Neural cell (in vitro differentiated cells): ENCODE measurements at regions not wholly inside any gene's neighbourhood (a gene's known extent, or its start where the extent isn't known, plus 50 kb on each side); places are given as distances from the start of the nearest gene placed in this dataset.

Source experiments
- H2AFZ ChIP-seq: fragments of 200-600, 300-800 bp; sonication (generic), shearing (Covaris generic); 2 replicates; pipeline ENCODE4 v1.6.0; 2014; ENCODE audit warnings: low read depth, mild to moderate bottlenecking, antibody characterized with exemption, low read length, moderate library complexity
- H3F3A ChIP-seq: fragments of 200-600 bp; shearing (Covaris generic); 2 replicates; pipeline ENCODE4 v1.6.1; 2016; ENCODE audit warnings: mild to moderate bottlenecking, moderate library complexity, mixed read lengths, antibody characterized with exemption, low read length; ENCODE audit not compliant: insufficient read depth, poor library complexity, severe bottlenecking
- H3K27ac ChIP-seq: fragments of 200-600, 300-800 bp; sonication (generic), shearing (Covaris generic); 2 replicates; pipeline ENCODE4 v1.5.1; 2014; ENCODE audit warnings: mild to moderate bottlenecking, low read length, moderate library complexity
- H3K27me3 ChIP-seq: fragments of 300-800, 200-600 bp; sonication (generic), shearing (Covaris generic); 2 replicates; pipeline ENCODE4 v1.6.0; 2014; ENCODE audit warnings: mild to moderate bottlenecking, low read depth, low read length, moderate library complexity; ENCODE audit not compliant: insufficient read depth
- H3K36me3 ChIP-seq: fragments of 300-800, 200-600 bp; sonication (generic), shearing (Covaris generic); 2 replicates; pipeline ENCODE4 v1.5.1; 2014; ENCODE audit warnings: mild to moderate bottlenecking, antibody characterized with exemption, low read length, moderate library complexity; ENCODE audit not compliant: insufficient read depth
- H3K4me2 ChIP-seq: fragments of 300-800, 200-600 bp; sonication (generic), shearing (Covaris generic); 2 replicates; pipeline ENCODE4 v1.6.0; 2014; ENCODE audit warnings: mild to moderate bottlenecking, low read length
- H3K4me3 ChIP-seq: fragments of 300-800, 200-600 bp; sonication (generic), shearing (Covaris generic); 2 replicates; pipeline ENCODE4 v1.5.1; 2014; ENCODE audit warnings: mild to moderate bottlenecking, low read length, moderate library complexity
- H3K79me2 ChIP-seq: fragments of 200-600 bp; shearing (Covaris generic); replicated peaks from 2 replicates; pipeline ENCODE4 v1.6.0; 2014; ENCODE audit warnings: mild to moderate bottlenecking, low read length, moderate library complexity; ENCODE audit not compliant: insufficient read depth
- H3K9ac ChIP-seq: fragments of 300-800, 200-600 bp; sonication (generic), shearing (Covaris generic); 2 replicates; pipeline ENCODE4 v1.6.1; 2016; ENCODE audit warnings: mild to moderate bottlenecking, low read length, mixed read lengths
- H3K9me2 ChIP-seq: fragments of 200-600 bp; shearing (Covaris generic); 2 replicates; pipeline ENCODE4 v1.6.1; 2016; ENCODE audit warnings: mild to moderate bottlenecking, low read length, mixed read lengths; ENCODE audit not compliant: insufficient read depth
- H3K9me3 ChIP-seq: fragments of 200-600, 300-800 bp; sonication (generic), shearing (Covaris generic); 2 replicates; pipeline ENCODE4 v1.6.1; 2016; ENCODE audit warnings: mild to moderate bottlenecking, mixed run types, low read length, moderate library complexity, mixed read lengths
- H4K20me1 ChIP-seq: fragments of 200-600 bp; shearing (Covaris generic); 2 replicates; pipeline ENCODE4 v1.6.1; 2016; ENCODE audit warnings: mild to moderate bottlenecking, mixed run types; ENCODE audit not compliant: insufficient read depth
- EP300 ChIP-seq: fragments of 450-650 bp; conservative IDR thresholded peaks from 2 replicates; pipeline ENCODE4 v1.6.1; 2014; ENCODE audit warnings: antibody characterized with exemption, mild to moderate bottlenecking, moderate library complexity; ENCODE audit not compliant: poor library complexity, severe bottlenecking
- EZH2 ChIP-seq: fragments of 200-600, 300-800 bp; shearing (Covaris generic), sonication (generic); IDR thresholded peaks from 2 replicates; pipeline ENCODE4 v1.6.1; 2014; ENCODE audit warnings: antibody characterized with exemption, low read length, borderline replicate concordance, mild to moderate bottlenecking; ENCODE audit not compliant: insufficient read depth, poor library complexity, severe bottlenecking
- MXI1 ChIP-seq: fragments of 450-650 bp; conservative IDR thresholded peaks from 2 replicates; pipeline ENCODE4 v1.6.1; 2014; ENCODE audit warnings: antibody characterized with exemption, mild to moderate bottlenecking; ENCODE audit not compliant: poor library complexity, severe bottlenecking
- POLR2AphosphoS5 ChIP-seq: IDR thresholded peaks from 2 replicates; pipeline ENCODE4 v1.6.1; 2012
- RAD21 ChIP-seq: fragments of 450-650 bp; conservative IDR thresholded peaks from 2 replicates; pipeline ENCODE4 v1.6.1; 2014; ENCODE audit warnings: antibody characterized with exemption, mild to moderate bottlenecking, moderate library complexity
- SMC3 ChIP-seq: fragments of 450-650 bp; conservative IDR thresholded peaks from 2 replicates; pipeline ENCODE4 v1.6.1; 2014; ENCODE audit warnings: antibody characterized with exemption, mild to moderate bottlenecking, moderate library complexity; ENCODE audit not compliant: poor library complexity
- TAF1 ChIP-seq: IDR thresholded peaks from 2 replicates; pipeline ENCODE4 v1.6.1; 2012; ENCODE audit warnings: low read depth
- TF ChIP-seq, protein P1 (sequence below): fragments of 450-650 bp; IDR thresholded peaks from 2 replicates; pipeline ENCODE4 v1.5.1; 2014; ENCODE audit warnings: antibody characterized with exemption, mild to moderate bottlenecking, moderate library complexity; ENCODE audit not compliant: poor library complexity, severe bottlenecking
- TF ChIP-seq, protein P2 (sequence below): IDR thresholded peaks from 2 replicates; pipeline ENCODE4 v1.6.1; 2012; ENCODE audit warnings: borderline replicate concordance

DNA sequence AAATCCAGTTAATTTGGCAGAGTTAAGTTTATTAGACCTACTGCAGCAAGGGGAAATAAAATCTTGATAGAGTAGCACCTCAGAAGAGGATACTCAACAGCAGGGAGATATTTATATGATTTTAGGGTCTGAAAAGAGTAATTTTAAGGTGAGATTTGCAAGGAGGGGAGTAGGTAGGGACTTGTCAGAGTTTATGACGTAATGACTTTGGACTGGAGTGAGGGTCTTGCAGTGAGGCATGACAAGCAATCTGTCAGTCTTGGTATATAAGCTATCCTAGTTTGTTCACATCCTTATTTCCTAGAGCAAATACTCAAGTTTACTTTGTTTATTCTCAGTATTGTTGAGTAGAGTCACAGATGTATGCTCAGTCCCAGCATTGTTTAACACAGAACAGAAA is 722.6 kb downstream of the TLE4 start:
- H3K36me3 ChIP-seq: no peaks in the 10 kb centered on the region
- no peak for TF ChIP-seq EZH2
- TF ChIP-seq MXI1: no peak
- TF ChIP-seq SMC3: no peak
- TF ChIP-seq RAD21: no peak
- TF ChIP-seq TAF1: no peak
- TF ChIP-seq, protein P1, sequence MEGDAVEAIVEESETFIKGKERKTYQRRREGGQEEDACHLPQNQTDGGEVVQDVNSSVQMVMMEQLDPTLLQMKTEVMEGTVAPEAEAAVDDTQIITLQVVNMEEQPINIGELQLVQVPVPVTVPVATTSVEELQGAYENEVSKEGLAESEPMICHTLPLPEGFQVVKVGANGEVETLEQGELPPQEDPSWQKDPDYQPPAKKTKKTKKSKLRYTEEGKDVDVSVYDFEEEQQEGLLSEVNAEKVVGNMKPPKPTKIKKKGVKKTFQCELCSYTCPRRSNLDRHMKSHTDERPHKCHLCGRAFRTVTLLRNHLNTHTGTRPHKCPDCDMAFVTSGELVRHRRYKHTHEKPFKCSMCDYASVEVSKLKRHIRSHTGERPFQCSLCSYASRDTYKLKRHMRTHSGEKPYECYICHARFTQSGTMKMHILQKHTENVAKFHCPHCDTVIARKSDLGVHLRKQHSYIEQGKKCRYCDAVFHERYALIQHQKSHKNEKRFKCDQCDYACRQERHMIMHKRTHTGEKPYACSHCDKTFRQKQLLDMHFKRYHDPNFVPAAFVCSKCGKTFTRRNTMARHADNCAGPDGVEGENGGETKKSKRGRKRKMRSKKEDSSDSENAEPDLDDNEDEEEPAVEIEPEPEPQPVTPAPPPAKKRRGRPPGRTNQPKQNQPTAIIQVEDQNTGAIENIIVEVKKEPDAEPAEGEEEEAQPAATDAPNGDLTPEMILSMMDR: no peak
- TF ChIP-seq POLR2AphosphoS5: no peak
- TF ChIP-seq EP300: no peak
- TF ChIP-seq, protein P2, sequence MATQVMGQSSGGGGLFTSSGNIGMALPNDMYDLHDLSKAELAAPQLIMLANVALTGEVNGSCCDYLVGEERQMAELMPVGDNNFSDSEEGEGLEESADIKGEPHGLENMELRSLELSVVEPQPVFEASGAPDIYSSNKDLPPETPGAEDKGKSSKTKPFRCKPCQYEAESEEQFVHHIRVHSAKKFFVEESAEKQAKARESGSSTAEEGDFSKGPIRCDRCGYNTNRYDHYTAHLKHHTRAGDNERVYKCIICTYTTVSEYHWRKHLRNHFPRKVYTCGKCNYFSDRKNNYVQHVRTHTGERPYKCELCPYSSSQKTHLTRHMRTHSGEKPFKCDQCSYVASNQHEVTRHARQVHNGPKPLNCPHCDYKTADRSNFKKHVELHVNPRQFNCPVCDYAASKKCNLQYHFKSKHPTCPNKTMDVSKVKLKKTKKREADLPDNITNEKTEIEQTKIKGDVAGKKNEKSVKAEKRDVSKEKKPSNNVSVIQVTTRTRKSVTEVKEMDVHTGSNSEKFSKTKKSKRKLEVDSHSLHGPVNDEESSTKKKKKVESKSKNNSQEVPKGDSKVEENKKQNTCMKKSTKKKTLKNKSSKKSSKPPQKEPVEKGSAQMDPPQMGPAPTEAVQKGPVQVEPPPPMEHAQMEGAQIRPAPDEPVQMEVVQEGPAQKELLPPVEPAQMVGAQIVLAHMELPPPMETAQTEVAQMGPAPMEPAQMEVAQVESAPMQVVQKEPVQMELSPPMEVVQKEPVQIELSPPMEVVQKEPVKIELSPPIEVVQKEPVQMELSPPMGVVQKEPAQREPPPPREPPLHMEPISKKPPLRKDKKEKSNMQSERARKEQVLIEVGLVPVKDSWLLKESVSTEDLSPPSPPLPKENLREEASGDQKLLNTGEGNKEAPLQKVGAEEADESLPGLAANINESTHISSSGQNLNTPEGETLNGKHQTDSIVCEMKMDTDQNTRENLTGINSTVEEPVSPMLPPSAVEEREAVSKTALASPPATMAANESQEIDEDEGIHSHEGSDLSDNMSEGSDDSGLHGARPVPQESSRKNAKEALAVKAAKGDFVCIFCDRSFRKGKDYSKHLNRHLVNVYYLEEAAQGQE: no peak

DNA sequence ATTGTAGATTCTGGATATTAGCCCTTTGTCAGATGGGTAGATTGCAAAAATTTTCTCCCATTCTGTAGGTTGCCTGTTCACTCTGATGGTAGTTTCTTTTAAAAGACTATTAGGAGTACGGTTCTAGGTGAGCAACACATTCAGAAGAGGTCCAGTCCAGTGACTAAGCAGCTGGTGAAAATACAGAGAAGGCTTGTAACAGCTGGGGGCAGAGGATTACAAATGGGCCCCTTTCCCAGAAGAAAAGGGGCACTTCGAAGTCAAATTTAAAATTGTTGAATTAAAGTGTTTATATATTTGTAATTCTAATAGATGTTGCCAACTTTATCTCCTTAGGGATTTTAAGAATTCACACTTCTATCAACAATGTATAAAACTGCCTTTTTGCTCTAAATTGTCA is 720.5 kb downstream of the TLE4 start:
- H3K36me3 ChIP-seq: no peaks in the 10 kb centered on the region
- no peak overlapping the region for H2AFZ ChIP-seq
- no peak for TF ChIP-seq POLR2AphosphoS5
- no peak for TF ChIP-seq SMC3
- TF ChIP-seq EP300: no peak
- no peak for TF ChIP-seq RAD21
- TF ChIP-seq, protein P2: no peak
- TF ChIP-seq EZH2: no peak
- H3K9me2 ChIP-seq: no peaks in the 10 kb centered on the region
- H3K27me3 ChIP-seq: no peaks in the 10 kb centered on the region
- H4K20me1 ChIP-seq: no peaks in the 10 kb centered on the region
- no peak overlapping the region for H3K27ac ChIP-seq
- H3F3A ChIP-seq: no peaks in the 10 kb centered on the region
- H3K79me2 ChIP-seq: no peaks in the 10 kb centered on the region
- no peaks in the 10 kb centered on the region for H3K9me3 ChIP-seq
- H3K4me3 ChIP-seq: no peak overlapping the region
- no peak overlapping the region for H3K9ac ChIP-seq
- H3K4me2 ChIP-seq: no peak overlapping the region

More for the DNA sequence above, 722.6 kb downstream of the TLE4 start:
- no peak overlapping the region for H3K9ac ChIP-seq
- no peak overlapping the region for H3K4me2 ChIP-seq
- H3K9me2 ChIP-seq: no peaks in the 10 kb centered on the region
- no peaks in the 10 kb centered on the region for H3F3A ChIP-seq
- no peaks in the 10 kb centered on the region for H3K27me3 ChIP-seq
- no peaks in the 10 kb centered on the region for H4K20me1 ChIP-seq
- no peak overlapping the region for H3K27ac ChIP-seq
- H2AFZ ChIP-seq: no peak overlapping the region
- no peaks in the 10 kb centered on the region for H3K9me3 ChIP-seq
- H3K79me2 ChIP-seq: no peaks in the 10 kb centered on the region
- no peak overlapping the region for H3K4me3 ChIP-seq
